HEK293 (cell line): ENCODE measurements at regions not wholly inside any gene's neighbourhood (a gene's known extent, or its start where the extent isn't known, plus 50 kb on each side); places are given as distances from the start of the nearest gene placed in this dataset.

Source experiments
- CTCF ChIA-PET: fragments of 350-600 bp; formaldehyde crosslinking; extraction: SDS; loops from one replicate; lab custom pipeline; 2021; ENCODE audit warnings: antibody characterized with exemption; lab: Yijun Ruan, JAX
- POLR2A ChIA-PET: fragments of 300-600 bp; formaldehyde crosslinking; extraction: SDS; loops from one replicate; lab custom pipeline; 2020; ENCODE audit warnings: antibody characterized with exemption, inconsistent platforms; lab: Yijun Ruan, JAX
- H3K27ac ChIP-seq: fragments of 200-500 bp; sonication (Bioruptor generic); 2 replicates; pipeline ENCODE4 v1.5.1; 2014; ENCODE audit warnings: low read depth, low read length, control low read depth, inconsistent platforms; ENCODE audit errors: extremely low read depth
- H3K36me3 ChIP-seq, 2 experiments: fragments of 200-500 bp in 1 of 2; sonication (Bioruptor generic) in 1 of 2; 1 replicate in 1 of 2; 2 replicates in 1 of 2; pipeline ENCODE4 v1.5.1; 2014 to 2017; ENCODE audit warnings: inconsistent platforms in 2 of 2, low read length in 2 of 2; ENCODE audit not compliant: control insufficient read depth in 2 of 2, insufficient read depth in 1 of 2
- H3K4me1 ChIP-seq: fragments of 200-500 bp; sonication (Bioruptor generic); 2 replicates; pipeline ENCODE4 v1.5.1; 2014; ENCODE audit warnings: mild to moderate bottlenecking, low read length, inconsistent platforms; ENCODE audit not compliant: control insufficient read depth, insufficient read depth
- H3K4me3 ChIP-seq: 2 replicates; pipeline ENCODE4 v1.5.1; 2011; ENCODE audit warnings: low read depth, mild to moderate bottlenecking, control low read depth, low read length, moderate library complexity
- H3K9me3 ChIP-seq: fragments of 200-500 bp; sonication (Bioruptor generic); 2 replicates; pipeline ENCODE4 v1.5.1; 2014; ENCODE audit warnings: low read depth, low read length, inconsistent platforms; ENCODE audit not compliant: control insufficient read depth, insufficient read depth
- AEBP2 ChIP-seq: fragments of 450-650 bp; formaldehyde crosslinking; IDR thresholded peaks from 2 replicates; pipeline ENCODE4 v1.5.1; 2016; ENCODE audit warnings: missing biosample characterization, missing genetic modification characterization, borderline replicate concordance
- GLI2 ChIP-seq: fragments of 450-650 bp; formaldehyde crosslinking; IDR thresholded peaks from 2 replicates; pipeline ENCODE4; 2017; ENCODE audit warnings: missing biosample characterization, missing genetic modification characterization, low read depth, borderline replicate concordance
- HIC1 ChIP-seq: fragments of 450-650 bp; formaldehyde crosslinking; IDR thresholded peaks from 2 replicates; pipeline ENCODE4 v1.5.1; 2016; ENCODE audit warnings: missing biosample characterization, missing genetic modification characterization
- KLF1 ChIP-seq: fragments of 450-650 bp; formaldehyde crosslinking; IDR thresholded peaks from 2 replicates; pipeline ENCODE4 v1.5.1; 2016; ENCODE audit warnings: missing biosample characterization, missing genetic modification characterization
- PRDM6 ChIP-seq: fragments of 450-650 bp; formaldehyde crosslinking; IDR thresholded peaks from 2 replicates; pipeline ENCODE4 v1.5.1; 2017; ENCODE audit warnings: missing biosample characterization, missing genetic modification characterization
- ZBTB44 ChIP-seq: fragments of 450-650 bp; IDR thresholded peaks from 2 replicates; pipeline ENCODE4 v1.5.1; 2018; ENCODE audit warnings: missing biosample characterization, mild to moderate bottlenecking, missing genetic modification characterization
- ZFP37 ChIP-seq: fragments of 450-650 bp; formaldehyde crosslinking; IDR thresholded peaks from 2 replicates; pipeline ENCODE4 v1.5.1; 2016; ENCODE audit warnings: missing biosample characterization, missing genetic modification characterization
- ZNF2 ChIP-seq: fragments of 450-650 bp; formaldehyde crosslinking; IDR thresholded peaks from 2 replicates; pipeline ENCODE4 v1.5.1; 2016; ENCODE audit warnings: missing biosample characterization, missing genetic modification characterization
- ZNF23 ChIP-seq: fragments of 450-650 bp; formaldehyde crosslinking; IDR thresholded peaks from 2 replicates; pipeline ENCODE4 v1.5.1; 2016; ENCODE audit warnings: missing biosample characterization, missing genetic modification characterization, borderline replicate concordance
- ZNF280D ChIP-seq: fragments of 450-650 bp; formaldehyde crosslinking; IDR thresholded peaks from 2 replicates; pipeline ENCODE4 v1.5.1; 2016; ENCODE audit warnings: missing biosample characterization, missing genetic modification characterization
- ZNF37A ChIP-seq: fragments of 450-650 bp; IDR thresholded peaks from 2 replicates; pipeline ENCODE4 v1.5.1; 2018; ENCODE audit warnings: missing biosample characterization, missing genetic modification characterization
- ZNF398 ChIP-seq: fragments of 450-650 bp; formaldehyde crosslinking; IDR thresholded peaks from 2 replicates; pipeline ENCODE4 v1.5.1; 2017; ENCODE audit warnings: missing biosample characterization, missing genetic modification characterization
- ZNF514 ChIP-seq: fragments of 450-650 bp; formaldehyde crosslinking; IDR thresholded peaks from 2 replicates; pipeline ENCODE4 v1.5.1; 2016; ENCODE audit warnings: missing biosample characterization, missing genetic modification characterization
- ZNF600 ChIP-seq: fragments of 450-650 bp; formaldehyde crosslinking; IDR thresholded peaks from 2 replicates; pipeline ENCODE4 v1.5.1; 2016; ENCODE audit warnings: missing biosample characterization, missing genetic modification characterization
- ZNF629 ChIP-seq: fragments of 450-650 bp; formaldehyde crosslinking; IDR thresholded peaks from 2 replicates; pipeline ENCODE4 v1.5.1; 2017; ENCODE audit warnings: missing biosample characterization, missing genetic modification characterization
- ZNF658 ChIP-seq: fragments of 450-650 bp; formaldehyde crosslinking; IDR thresholded peaks from 2 replicates; pipeline ENCODE4; 2016; ENCODE audit warnings: missing biosample characterization, missing genetic modification characterization
- ZNF677 ChIP-seq: fragments of 450-650 bp; IDR thresholded peaks from 2 replicates; pipeline ENCODE4 v1.5.0; 2018; ENCODE audit warnings: missing biosample characterization, mild to moderate bottlenecking, missing genetic modification characterization, moderate library complexity
- ZNF785 ChIP-seq: fragments of 450-650 bp; formaldehyde crosslinking; IDR thresholded peaks from 2 replicates; pipeline ENCODE4 v1.5.1; 2016; ENCODE audit warnings: missing biosample characterization, missing genetic modification characterization

- TF ChIP-seq ZBTB44 (tag by site-specific recombination) (no peak), AEBP2 (tag by site-specific recombination) (no peak), ZNF785 (tag by site-specific recombination) (no peak), ZNF629 (no peak), ZNF280D (tag by site-specific recombination) (no peak), ZNF37A (tag by site-specific recombination) (no peak)
These were observed 351.4 kb downstream of the NPHP4 start (continued) for GRCh38 chr1:5640845-5641244.

GRCh38 chr1:5639106-5639722 lies 353.0 kb downstream of the NPHP4 start:
- H3K36me3 ChIP-seq, result no peaks in the 10 kb centered on the region
- H3K27ac ChIP-seq, result no peak overlapping the region
- no peak for TF ChIP-seq ZNF658 (tag by site-specific recombination)
- no peak for TF ChIP-seq ZNF2
- TF ChIP-seq ZFP37 (tag by site-specific recombination), result no peak
- TF ChIP-seq ZNF677, result no peak
- TF ChIP-seq HIC1, result no peak
- TF ChIP-seq ZNF514 (tag by site-specific recombination), result no peak
- no peak for TF ChIP-seq PRDM6
- TF ChIP-seq GLI2, result no peak
- no peak for TF ChIP-seq ZBTB44 (tag by site-specific recombination)
- no peak for TF ChIP-seq ZNF600 (tag by site-specific recombination)
- no peak for TF ChIP-seq ZNF398
- no peak for TF ChIP-seq ZNF23
- TF ChIP-seq KLF1, result no peak
- ChIA-PET POLR2A (interaction anchor here (0.6 kb wide), 1 partner anchor 803 kb away, joined by 7 read pairs; no protein-coding TSS in a partner anchor), CTCF (no interaction called here)
- no peaks in the 10 kb centered on the region for H3K4me1 ChIP-seq
- no peak overlapping the region for H3K4me3 ChIP-seq
- no peaks in the 10 kb centered on the region for H3K9me3 ChIP-seq
